ENCODE measurements at regions not wholly inside any gene's neighbourhood (a gene's known extent, or its start where the extent isn't known, plus 50 kb on each side); places are given as distances from the start of the nearest gene placed in this dataset.

DNA sequence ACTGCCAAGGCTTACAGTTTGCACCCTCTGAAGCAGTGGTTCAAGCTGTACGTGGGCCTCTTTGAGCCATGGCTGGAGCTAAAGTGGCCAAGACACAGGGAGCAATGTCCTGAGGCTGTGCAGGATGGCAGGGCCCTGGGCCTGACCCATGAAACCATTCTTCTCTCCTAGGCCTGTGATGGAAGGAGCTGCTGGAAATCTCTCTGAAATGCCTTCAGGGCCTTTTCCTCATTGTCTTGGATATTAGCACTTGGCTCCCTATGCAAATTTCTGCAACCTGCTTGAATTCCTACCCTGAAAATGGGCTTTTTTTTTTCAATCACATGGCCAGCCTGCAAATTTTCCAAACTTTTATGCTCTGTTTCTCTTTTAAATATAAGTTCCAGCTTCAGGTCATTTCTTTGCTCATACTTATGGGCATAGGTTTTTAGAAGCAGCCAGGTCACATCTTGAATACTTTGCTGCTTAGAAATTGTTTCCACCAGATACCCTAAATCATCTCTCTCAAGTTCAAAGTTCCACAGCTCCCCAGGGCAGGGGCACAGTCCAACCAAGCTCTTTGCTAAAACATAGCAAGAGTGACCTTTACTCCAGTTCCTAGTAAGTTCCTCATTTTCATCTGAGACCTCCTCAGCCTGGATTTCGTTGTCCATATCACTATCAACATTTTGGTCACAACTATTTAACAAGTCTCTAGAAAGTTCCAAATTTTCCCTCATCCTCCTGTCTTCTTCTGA lies 138.3 kb downstream of the OSTF1 start:
- TF ChIP-seq CTCF (IDR thresholded peaks at IDR 0.05), result no peak
- TF ChIP-seq EZH2 (IDR thresholded peaks at IDR 0.05; ENCODE audit: borderline replicate concordance, insufficient read depth, low read depth, low read length, poor library complexity, severe bottlenecking), result no peak

All from B cell (primary cell).